Spleen (tissue), 11 donors: ENCODE measurements at regions not wholly inside any gene's neighbourhood (a gene's known extent, or its start where the extent isn't known, plus 50 kb on each side); places are given as distances from the start of the nearest gene placed in this dataset.

Experiments
- DNase-seq: peaks from one replicate; pipeline ENCODE4 v3.0.0-alpha.2; 2020
- H3K27ac ChIP-seq, 8 donors: fragments of 200-600 bp; sonication (generic) in 7 of 8; 1 replicate in 4 of 8; 2 replicates in 4 of 8; pipeline versions ENCODE4 v1.5.0 to v1.8.0; 2016 to 2021; ENCODE audit warnings: inconsistent platforms in 4 of 8, mild to moderate bottlenecking in 4 of 8, moderate library complexity in 1 of 8
- H3K27me3 ChIP-seq, 7 donors: fragments of 200-600 bp; sonication (generic) in 6 of 7; replicated peaks in 1 of 7; 1 replicate in 4 of 7; 2 replicates in 3 of 7; pipeline versions ENCODE4 v1.5.0 to v1.8.0; 2016 to 2021; ENCODE audit warnings: inconsistent platforms in 3 of 7, mild to moderate bottlenecking in 1 of 7
- H3K36me3 ChIP-seq, 6 donors: fragments of 200-600 bp; sonication (generic) in 5 of 6; 1 replicate in 4 of 6; 2 replicates in 2 of 6; pipeline versions ENCODE4 v1.5.0 to v1.8.0; 2016 to 2021; ENCODE audit warnings: inconsistent platforms in 2 of 6
- H3K4me1 ChIP-seq, 6 donors: fragments of 200-600 bp; sonication (generic) in 5 of 6; 1 replicate in 3 of 6; 2 replicates in 3 of 6; pipeline versions ENCODE4 v1.5.0 to v1.8.0; 2016 to 2021; ENCODE audit warnings: inconsistent platforms in 3 of 6
- H3K4me3 ChIP-seq, 8 donors: fragments of 200-600 bp; sonication (generic) in 7 of 8; 1 replicate in 4 of 8; 2 replicates in 4 of 8; pipeline versions ENCODE4 v1.5.0 to v1.8.0; 2016 to 2021; ENCODE audit warnings: inconsistent platforms in 4 of 8, mild to moderate bottlenecking in 4 of 8, moderate library complexity in 2 of 8
- H3K9me3 ChIP-seq, 8 donors: fragments of 200-600 bp; sonication (generic) in 7 of 8; 1 replicate in 4 of 8; 2 replicates in 4 of 8; pipeline versions ENCODE4 v1.5.0 to v1.8.0; 2016 to 2021; ENCODE audit warnings: inconsistent platforms in 4 of 8
- POLR2A ChIP-seq, 3 donors: fragments of 450-650 bp; IDR thresholded peaks; one replicate each; pipeline ENCODE4 v1.5.1; 2017; ENCODE audit warnings: antibody characterized with exemption in 3 of 3, mild to moderate bottlenecking in 1 of 3
- POLR2AphosphoS5 ChIP-seq, 3 donors: sonication (generic); formaldehyde crosslinking; IDR thresholded peaks; one replicate each; pipeline ENCODE4 v1.5.1; 2017; ENCODE audit warnings: antibody characterized with exemption in 3 of 3
- WGBS, 5 donors: extraction: QIAGEN DNeasy Blood & Tissue Kit in 3 of 5; methylation state at CpG; one replicate each; pipeline versions ENCODE4 v1.1.5 to v1.1.7; 2013 to 2018; 5-methylcytosine and 5-hydroxymethylcytosine counted together
- intact Hi-C: fragments of 100-400 bp; cut with DNase I; formaldehyde crosslinking; loops from one replicate; pipeline ENCODE4 v1.15.0; 2023; ENCODE audit warnings: low total_unique reads
- TF ChIP-seq, protein P1 (sequence below), 11 experiments: fragments of 200-600 bp in 7 of 11; fragments of 450-650 bp in 4 of 11; sonication (generic) in 4 of 11; IDR thresholded peaks in 8 of 11; conservative IDR thresholded peaks in 3 of 11; 1 replicate in 7 of 11; 2 replicates in 4 of 11; pipeline versions ENCODE4 v1.4.0 to v1.8.0; 2016 to 2021; ENCODE audit warnings: antibody characterized with exemption in 11 of 11, inconsistent platforms in 4 of 11, mild to moderate bottlenecking in 1 of 11
- donor health status: healthy with polysubstance abuse.
- donor health status: DM: no; HTN: no; CAD: no; lungs with moderate emphysema.
- donor health status: DM: no; HTN: no; CAD: no.
- donor health status: Bipolar disorder and iron deficiency.
- donor health status: healthy.
- donor health status: DM: no; HTN: no; CAD: no.
- donor health status: DM: yes; HTN: yes; CAD: no.

DNA sequence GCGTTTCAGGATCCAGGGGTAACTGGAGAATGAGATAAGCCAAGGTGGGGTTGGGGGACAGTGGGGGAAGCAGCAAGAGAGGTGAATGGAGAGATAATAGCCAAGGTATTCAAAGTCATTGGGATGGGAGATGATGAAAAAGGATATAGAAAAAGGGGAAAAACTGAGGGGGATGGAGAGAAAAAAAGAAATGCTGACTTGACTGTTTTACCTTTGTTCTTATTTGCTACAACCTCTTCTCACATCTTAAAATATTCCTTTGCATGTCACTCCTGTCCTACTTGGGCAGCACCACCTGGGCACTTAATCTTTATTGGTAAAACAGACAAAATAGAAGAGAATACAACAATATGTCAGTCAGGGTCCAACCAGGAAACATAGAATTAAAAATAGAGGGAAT is 56.0 kb upstream of the FNDC3A start:
- Histone ChIP-seq H3K9me3 (no peaks in the 10 kb centered on the region), H3K27ac (no peak overlapping the region), H3K27me3 (no peaks in the 10 kb centered on the region), H3K36me3 (no peaks in the 10 kb centered on the region), H3K4me3 (no peak overlapping the region), H3K4me1 (no peaks in the 10 kb centered on the region)
- TF ChIP-seq, protein P1, sequence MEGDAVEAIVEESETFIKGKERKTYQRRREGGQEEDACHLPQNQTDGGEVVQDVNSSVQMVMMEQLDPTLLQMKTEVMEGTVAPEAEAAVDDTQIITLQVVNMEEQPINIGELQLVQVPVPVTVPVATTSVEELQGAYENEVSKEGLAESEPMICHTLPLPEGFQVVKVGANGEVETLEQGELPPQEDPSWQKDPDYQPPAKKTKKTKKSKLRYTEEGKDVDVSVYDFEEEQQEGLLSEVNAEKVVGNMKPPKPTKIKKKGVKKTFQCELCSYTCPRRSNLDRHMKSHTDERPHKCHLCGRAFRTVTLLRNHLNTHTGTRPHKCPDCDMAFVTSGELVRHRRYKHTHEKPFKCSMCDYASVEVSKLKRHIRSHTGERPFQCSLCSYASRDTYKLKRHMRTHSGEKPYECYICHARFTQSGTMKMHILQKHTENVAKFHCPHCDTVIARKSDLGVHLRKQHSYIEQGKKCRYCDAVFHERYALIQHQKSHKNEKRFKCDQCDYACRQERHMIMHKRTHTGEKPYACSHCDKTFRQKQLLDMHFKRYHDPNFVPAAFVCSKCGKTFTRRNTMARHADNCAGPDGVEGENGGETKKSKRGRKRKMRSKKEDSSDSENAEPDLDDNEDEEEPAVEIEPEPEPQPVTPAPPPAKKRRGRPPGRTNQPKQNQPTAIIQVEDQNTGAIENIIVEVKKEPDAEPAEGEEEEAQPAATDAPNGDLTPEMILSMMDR (IDR thresholded peaks at IDR 0.05 in 8 of 11, conservative IDR thresholded peaks at IDR 0.05 in 3 of 11) = no peak
- no peak for TF ChIP-seq POLR2AphosphoS5 (IDR thresholded peaks at IDR 0.05)
- TF ChIP-seq POLR2A (IDR thresholded peaks at IDR 0.05) = no peak
- WGBS, 5 donors = 17 to 42% (median 33%) methylated on average over 1 of the region's 1 CpG
- intact Hi-C loops = no loop called here
- DNase-seq = no peak

GRCh38 chr13:48920730-48921129 is 55.0 kb upstream of the FNDC3A start:
- no peaks in the 10 kb centered on the region for H3K36me3 ChIP-seq
- TF ChIP-seq POLR2AphosphoS5 (IDR thresholded peaks at IDR 0.05) (no peak), POLR2A (IDR thresholded peaks at IDR 0.05) (no peak)
- TF ChIP-seq, protein P1 (IDR thresholded peaks at IDR 0.05 in 8 of 11, conservative IDR thresholded peaks at IDR 0.05 in 3 of 11) = no peak
- H3K9me3 ChIP-seq = no peaks in the 10 kb centered on the region
- 81 to 97% (median 93%) methylated on average over 6 of the region's 6 CpGs for WGBS, 5 donors
- intact Hi-C loops = no loop called here
- no peak overlapping the region for H3K4me3 ChIP-seq
- no peaks in the 10 kb centered on the region for H3K4me1 ChIP-seq
- H3K27me3 ChIP-seq = no peaks in the 10 kb centered on the region
- no peak for DNase-seq
- no peak overlapping the region for H3K27ac ChIP-seq

GRCh38 chr13:48923376-48923775 is 52.3 kb upstream of the FNDC3A start:
- TF ChIP-seq, protein P1 (IDR thresholded peaks at IDR 0.05 in 8 of 11, conservative IDR thresholded peaks at IDR 0.05 in 3 of 11) = no peak
- no peak for TF ChIP-seq POLR2AphosphoS5 (IDR thresholded peaks at IDR 0.05)
- TF ChIP-seq POLR2A (IDR thresholded peaks at IDR 0.05) = no peak
- H3K36me3 ChIP-seq = no peaks in the 10 kb centered on the region
- no peaks in the 10 kb centered on the region for H3K4me1 ChIP-seq
- no peak overlapping the region for H3K4me3 ChIP-seq
- H3K9me3 ChIP-seq = no peaks in the 10 kb centered on the region
- H3K27me3 ChIP-seq = no peaks in the 10 kb centered on the region
- no peak overlapping the region for H3K27ac ChIP-seq
- DNase-seq = no peak
- WGBS, 5 donors = 69 to 97% (median 83%) methylated on average over 1 of the region's 1 CpG
- intact Hi-C loops = no loop called here

DNA sequence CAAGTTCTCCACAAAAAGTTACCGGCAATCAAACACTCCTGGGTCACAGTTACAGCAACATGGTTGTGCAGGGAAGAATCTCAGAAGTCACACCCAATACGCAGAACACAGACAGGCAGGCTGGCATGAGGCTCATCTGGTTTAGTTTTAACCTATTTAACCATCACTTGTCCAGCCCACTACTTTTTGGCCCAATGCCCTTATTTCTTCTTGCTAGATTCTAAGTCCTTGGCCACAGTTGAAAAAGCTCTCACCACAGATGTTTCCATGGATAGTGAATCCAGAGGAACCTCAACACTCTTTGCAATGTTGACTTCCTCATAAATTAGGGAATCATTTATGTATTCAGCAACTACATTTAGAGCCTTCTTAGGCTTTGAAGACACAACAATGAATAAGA is 50.7 kb upstream of the FNDC3A start:
- 93 to 98% (median 94%) methylated on average over 2 of the region's 2 CpGs for WGBS, 5 donors
- H3K27me3 ChIP-seq = no peaks in the 10 kb centered on the region
- H3K9me3 ChIP-seq = no peaks in the 10 kb centered on the region

More for the DNA sequence above, 50.7 kb upstream of the FNDC3A start:
- Histone ChIP-seq H3K4me1 (no peaks in the 10 kb centered on the region), H3K27ac (no peak overlapping the region), H3K36me3 (no peaks in the 10 kb centered on the region), H3K4me3 (no peak overlapping the region)
- TF ChIP-seq POLR2A (IDR thresholded peaks at IDR 0.05) (no peak), POLR2AphosphoS5 (IDR thresholded peaks at IDR 0.05) (no peak)
- TF ChIP-seq, protein P1 (IDR thresholded peaks at IDR 0.05 in 8 of 11, conservative IDR thresholded peaks at IDR 0.05 in 3 of 11) = no peak
- intact Hi-C loops = no loop called here
- no peak for DNase-seq
